K562 (cell line): ENCODE measurements at regions not wholly inside any gene's neighbourhood (a gene's known extent, or its start where the extent isn't known, plus 50 kb on each side); places are given as distances from the start of the nearest gene placed in this dataset.

Experiments used
- ATAC-seq: fragments of 200-7000 bp; cut with Tn5 transposase; 3 replicates; pipeline ENCODE4 v1.9.1; 2020; ENCODE audit warnings: moderate library complexity
- BruUV-seq: library from RNA; stranded (reverse); fragments of 400-500 nt; replicated peaks from 2 replicates; lab custom pipeline; 2021; lab: Mats Ljungman, UMichigan
- CTCF ChIA-PET: fragments of 300-600 bp; formaldehyde crosslinking; extraction: SDS; loops from one replicate; lab custom pipeline; 2021; ENCODE audit warnings: low intra/inter-chr PET ratio; lab: Yijun Ruan, JAX
- POLR2A ChIA-PET: fragments of 300-600, 350-650 bp; sonication (Branson Sonifier 250); formaldehyde crosslinking; extraction: SDS; loops from one replicate; lab custom pipeline; 2021; ENCODE audit warnings: antibody characterized with exemption, inconsistent platforms; lab: Yijun Ruan, JAX
- DNase-seq, 4 experiments: peaks; one replicate each; pipeline versions ENCODE4 v3.0.0 to v3.0.0-alpha.2; 2011 to 2018; ENCODE audit warnings: low spot score in 3 of 4, mixed read lengths in 3 of 4; ENCODE audit errors: extremely low read depth in 1 of 4
- FAIRE-seq: peaks from 2 replicates; lab custom pipeline; 2011; peaks lifted over from hg19 to GRCh38; lab: Jason Lieb, UNC
- H2AFZ ChIP-seq: 2 replicates; pipeline ENCODE4 v1.6.0; 2011; ENCODE audit warnings: low read depth, low read length, control low read depth, inconsistent platforms
- H3K27ac ChIP-seq: fragments of 200-600 bp; 3 replicates; pipeline ENCODE4 v1.8.0; 2011; ENCODE audit warnings: low read depth, mild to moderate bottlenecking, control low read depth, inconsistent platforms, low read length, moderate library complexity, mixed read lengths; ENCODE audit errors: extremely low read depth
- H3K27me3 ChIP-seq, 2 experiments: fragments of 300-600 bp in 1 of 2; 2 replicates in 1 of 2; 3 replicates in 1 of 2; pipeline versions ENCODE4 v1.6.0 to v1.8.0; 2011; ENCODE audit warnings: inconsistent platforms in 2 of 2, low read length in 2 of 2, mild to moderate bottlenecking in 1 of 2, mixed read lengths in 1 of 2, moderate library complexity in 1 of 2; ENCODE audit not compliant: control insufficient read depth in 2 of 2, insufficient read depth in 2 of 2
- H3K36me3 ChIP-seq: fragments of 300-600 bp; 3 replicates; pipeline ENCODE4 v1.8.0; 2011; ENCODE audit warnings: mild to moderate bottlenecking, low read length, inconsistent platforms; ENCODE audit not compliant: control insufficient read depth, insufficient read depth
- H3K4me1 ChIP-seq, 2 experiments: fragments of 200-600 bp in 1 of 2; replicated peaks in 1 of 2; 2 replicates in 1 of 2; 3 replicates in 1 of 2; pipeline versions ENCODE4 v1.5.1 to v1.8.0; 2011; ENCODE audit warnings: inconsistent platforms in 2 of 2, low read length in 2 of 2, mild to moderate bottlenecking in 1 of 2, mixed read lengths in 1 of 2, moderate library complexity in 1 of 2; ENCODE audit not compliant: control insufficient read depth in 2 of 2, insufficient read depth in 2 of 2
- H3K4me2 ChIP-seq: 2 replicates; pipeline ENCODE4 v1.6.1; 2011; ENCODE audit warnings: low read length, control low read depth, inconsistent platforms, mixed read lengths; ENCODE audit not compliant: insufficient read depth
- H3K4me3 ChIP-seq: fragments of 200-600 bp; sonication (generic), shearing (Covaris generic); 2 replicates; pipeline ENCODE4 v1.5.1; 2016; ENCODE audit warnings: control low read depth, inconsistent platforms
- H3K79me2 ChIP-seq: fragments of 200-600 bp; 3 replicates; pipeline ENCODE4 v1.8.0; 2011; ENCODE audit warnings: low read length, inconsistent platforms; ENCODE audit not compliant: control insufficient read depth, insufficient read depth
- H3K9ac ChIP-seq, 2 experiments: 2 replicates each; pipeline versions ENCODE4 v1.6.0 to v1.6.1; 2011; ENCODE audit warnings: low read depth in 2 of 2, low read length in 2 of 2, control low read depth in 1 of 2, inconsistent platforms in 1 of 2, mild to moderate bottlenecking in 1 of 2, mixed read lengths in 1 of 2; ENCODE audit not compliant: insufficient read depth in 1 of 2
- H3K9me1 ChIP-seq: one replicate; pipeline ENCODE4 v1.6.0; 2011; ENCODE audit warnings: inconsistent platforms, mild to moderate bottlenecking, low read length, moderate library complexity; ENCODE audit not compliant: control insufficient read depth, insufficient read depth
- H3K9me3 ChIP-seq: replicated peaks from 2 replicates; pipeline ENCODE4 v1.5.1; 2011; ENCODE audit warnings: low read depth, low read length, inconsistent platforms; ENCODE audit not compliant: control insufficient read depth, insufficient read depth
- H4K20me1 ChIP-seq: replicated peaks from 2 replicates; pipeline ENCODE4 v1.6.1; 2011; ENCODE audit warnings: low read length, inconsistent platforms, mixed read lengths; ENCODE audit not compliant: control insufficient read depth, insufficient read depth
- BRD4 ChIP-seq: fragments of 200-600 bp; sonication (generic); IDR thresholded peaks from 2 replicates; pipeline ENCODE4 v1.6.1; 2017; ENCODE audit warnings: inconsistent platforms
- CCNT2 ChIP-seq: IDR thresholded peaks from 2 replicates; pipeline ENCODE4 v1.6.1; 2011; ENCODE audit warnings: borderline replicate concordance, low read depth, mild to moderate bottlenecking, moderate library complexity, mixed read lengths, low read length; ENCODE audit not compliant: insufficient read length; ENCODE audit errors: extremely low read depth
- CXXC5 ChIP-seq: fragments of 250-450 bp; sonication (Bioruptor Pico); IDR thresholded peaks from 2 replicates; pipeline ENCODE4 v1.8.0; 2022; ENCODE audit warnings: inconsistent platforms, mild to moderate bottlenecking, moderate library complexity
- HOMEZ ChIP-seq: fragments of 250-450 bp; sonication (Bioruptor Pico); IDR thresholded peaks from 2 replicates; pipeline ENCODE4 v1.4.0; 2020; ENCODE audit warnings: mild to moderate bottlenecking, moderate library complexity
- KHSRP ChIP-seq: fragments of 450-650 bp; IDR thresholded peaks from 2 replicates; pipeline ENCODE4 v1.6.1; 2017
- MLLT1 ChIP-seq, 2 experiments: fragments of 450-650 bp; IDR thresholded peaks; 2 replicates each; pipeline ENCODE4 v1.6.1; 2016
- NCOA1 ChIP-seq: fragments of 450-650 bp; IDR thresholded peaks from 2 replicates; pipeline ENCODE4 v1.6.1; 2016; ENCODE audit warnings: low read depth
- OTX1 ChIP-seq: fragments of 450-650 bp; formaldehyde crosslinking; IDR thresholded peaks from 2 replicates; pipeline ENCODE4 v1.4.0; 2022; ENCODE audit warnings: mild to moderate bottlenecking
- PHTF2 ChIP-seq: fragments of 250-450 bp; sonication (Bioruptor Pico); IDR thresholded peaks from 2 replicates; pipeline ENCODE4 v1.5.0; 2021; ENCODE audit warnings: mild to moderate bottlenecking
- RBBP5 ChIP-seq: fragments of 200-600 bp; sonication (generic); IDR thresholded peaks from 2 replicates; pipeline ENCODE4 v1.6.1; 2012; ENCODE audit warnings: borderline replicate concordance, mild to moderate bottlenecking, low read length, control low read depth, inconsistent platforms; ENCODE audit not compliant: insufficient read depth, poor library complexity, severe bottlenecking
- RHOXF2B ChIP-seq: fragments of 250-450 bp; sonication (Bioruptor Pico); conservative IDR thresholded peaks from 2 replicates; pipeline ENCODE4 v1.5.1; 2021
- SIN3B ChIP-seq: fragments of 450-650 bp; IDR thresholded peaks from 2 replicates; pipeline ENCODE4 v1.6.1; 2017; ENCODE audit warnings: low read depth, mild to moderate bottlenecking, moderate library complexity
- TCF15 ChIP-seq: fragments of 250-450 bp; sonication (Bioruptor Pico); IDR thresholded peaks from 2 replicates; pipeline ENCODE4 v1.8.0; 2022; ENCODE audit warnings: moderate library complexity, mild to moderate bottlenecking, inconsistent platforms
- TCF3 ChIP-seq: sonication (generic); formaldehyde crosslinking; IDR thresholded peaks from 2 replicates; pipeline ENCODE4 v1.4.0; 2020; ENCODE audit warnings: mild to moderate bottlenecking, missing genetic modification reagents
- ZKSCAN3 ChIP-seq: fragments of 250-450 bp; sonication (Bioruptor Pico); IDR thresholded peaks from 2 replicates; pipeline ENCODE4 v1.4.0; 2020
- ZNF140 ChIP-seq: fragments of 250-450 bp; sonication (Bioruptor Pico); IDR thresholded peaks from 2 replicates; pipeline ENCODE4 v1.8.0; 2021; ENCODE audit warnings: moderate library complexity, mild to moderate bottlenecking, inconsistent platforms
- ZNF253 ChIP-seq: fragments of 250-450 bp; sonication (Bioruptor Pico); conservative IDR thresholded peaks from 2 replicates; pipeline ENCODE4 v1.6.1; 2021; ENCODE audit warnings: mild to moderate bottlenecking
- ZNF431 ChIP-seq: sonication (generic); formaldehyde crosslinking; IDR thresholded peaks from 2 replicates; pipeline ENCODE4 v1.8.0; 2022; ENCODE audit warnings: mild to moderate bottlenecking, missing genetic modification reagents
- WGBS: fragments of 100-300 bp; shearing (Covaris generic); methylation state at CpG from one replicate; pipeline ENCODE4 v1.1.6; 2016; ENCODE audit warnings: low coverage, mixed read lengths; ENCODE audit not compliant: insufficient coverage; ENCODE audit errors: missing lambda C conversion rate; 5-methylcytosine and 5-hydroxymethylcytosine counted together
- in situ Hi-C: fragments of 300-500 bp; cut with MboI; formaldehyde crosslinking; loops from 4 replicates; pipeline ENCODE4 v1.15.0; 2018; ENCODE audit warnings: inconsistent platforms, mixed read lengths
- intact Hi-C: fragments of 100-400 bp; cut with micrococcal nuclease; formaldehyde crosslinking; loops from 2 replicates; pipeline ENCODE4 v1.14.2; 2022
- TF ChIP-seq, protein P1 (sequence below), 2 experiments: fragments of 200-800 bp in 1 of 2; sonication (Bioruptor generic) in 1 of 2; sonication (generic) in 1 of 2; formaldehyde crosslinking in 1 of 2; IDR thresholded peaks in 1 of 2; conservative IDR thresholded peaks in 1 of 2; 2 replicates each; pipeline versions ENCODE4 v1.5.0 to v1.6.1; 2016 to 2020; ENCODE audit warnings: missing compliant biosample characterization in 1 of 2, missing genetic modification characterization in 1 of 2, missing genetic modification reagents in 1 of 2

DNA sequence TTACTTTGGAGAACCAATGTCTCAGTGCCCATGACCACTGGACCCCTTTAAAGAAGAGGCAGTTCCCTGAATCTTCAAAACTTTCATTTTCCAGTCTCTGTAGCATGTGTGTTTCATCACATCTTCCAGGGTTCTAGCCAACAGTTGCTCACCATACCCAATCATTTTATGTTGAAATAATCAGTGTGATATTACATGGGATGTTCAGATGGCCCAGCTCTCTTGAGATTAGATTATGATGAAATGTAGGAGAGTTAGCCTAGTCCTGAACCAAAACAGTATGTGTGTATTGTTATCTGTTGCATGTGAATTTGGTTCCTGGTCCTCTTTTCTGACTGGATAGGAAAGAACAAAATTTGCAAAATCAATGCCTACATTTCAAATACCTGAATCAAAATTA is 144.5 kb downstream of the ANKRD7 start (continued):
- no peak for TF ChIP-seq TCF15 (CRISPR knock-in tag)
- TF ChIP-seq MLLT1 (IDR thresholded peaks at IDR 0.05): no peak

- intact Hi-C loops (no loop called here), in situ Hi-C loops (no loop called here)
- Histone ChIP-seq H3K9me1 (no peaks in the 10 kb centered on the region), H2AFZ (no peak overlapping the region), H3K9me3 (no peaks in the 10 kb centered on the region), H3K9ac (no peak overlapping the region), H4K20me1 (no peaks in the 10 kb centered on the region), H3K36me3 (no peaks in the 10 kb centered on the region), H3K79me2 (no peaks in the 10 kb centered on the region), H3K4me3 (no peak overlapping the region), H3K4me2 (no peak overlapping the region), H3K27me3 (no peaks in the 10 kb centered on the region), H3K27ac (no peak overlapping the region), H3K4me1 (no peaks in the 10 kb centered on the region)
- POLR2A ChIA-PET: no interaction called here
- no peak for FAIRE-seq
- CTCF ChIA-PET: no interaction called here
- no TSS peak for BruUV-seq
- no peak for ATAC-seq
- 7% methylated on average over 3 of the region's 3 CpGs for WGBS
- DNase-seq: peak in 3 of 4 experiments; percentile 9 to 12 (median 12)
- no peak for TF ChIP-seq PHTF2
- no peak for TF ChIP-seq ZNF253
- peak; percentile 60 for TF ChIP-seq TCF3
- TF ChIP-seq SIN3B: no peak
- no peak for TF ChIP-seq HOMEZ (CRISPR knock-in tag)
- TF ChIP-seq RBBP5: no peak
- TF ChIP-seq, protein P1, sequence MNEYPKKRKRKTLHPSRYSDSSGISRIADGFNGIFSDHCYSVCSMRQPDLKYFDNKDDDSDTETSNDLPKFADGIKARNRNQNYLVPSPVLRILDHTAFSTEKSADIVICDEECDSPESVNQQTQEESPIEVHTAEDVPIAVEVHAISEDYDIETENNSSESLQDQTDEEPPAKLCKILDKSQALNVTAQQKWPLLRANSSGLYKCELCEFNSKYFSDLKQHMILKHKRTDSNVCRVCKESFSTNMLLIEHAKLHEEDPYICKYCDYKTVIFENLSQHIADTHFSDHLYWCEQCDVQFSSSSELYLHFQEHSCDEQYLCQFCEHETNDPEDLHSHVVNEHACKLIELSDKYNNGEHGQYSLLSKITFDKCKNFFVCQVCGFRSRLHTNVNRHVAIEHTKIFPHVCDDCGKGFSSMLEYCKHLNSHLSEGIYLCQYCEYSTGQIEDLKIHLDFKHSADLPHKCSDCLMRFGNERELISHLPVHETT (CRISPR knock-in tag; conservative IDR thresholded peaks at IDR 0.05 in 1 of 2, IDR thresholded peaks at IDR 0.05 in 1 of 2): no peak
- TF ChIP-seq ZNF140 (CRISPR knock-in tag): no peak
- no peak for TF ChIP-seq NCOA1
- TF ChIP-seq ZNF431 (CRISPR knock-in tag): no peak
- TF ChIP-seq OTX1 (CRISPR knock-in tag): no peak
- TF ChIP-seq CXXC5: no peak
- TF ChIP-seq ZKSCAN3: no peak
- TF ChIP-seq RHOXF2B (CRISPR knock-in tag): no peak
- no peak for TF ChIP-seq BRD4
- TF ChIP-seq CCNT2: no peak
- TF ChIP-seq KHSRP: no peak
Measured at GRCh38 chr7:118369987-118370386, 145.5 kb downstream of the ANKRD7 start.
